NB4 (cell line): ENCODE measurements at regions not wholly inside any gene's neighbourhood (a gene's known extent, or its start where the extent isn't known, plus 50 kb on each side); places are given as distances from the start of the nearest gene placed in this dataset.
A peak's percentile ranks its signal among the peaks of the same experiment; 100 is the strongest.

Experiments
- CTCF ChIP-seq: IDR thresholded peaks from one replicate; pipeline ENCODE4 v1.5.1; 2012; ENCODE audit warnings: low read depth, low read length
- MAX ChIP-seq: IDR thresholded peaks from 2 replicates; pipeline ENCODE4 v1.6.1; 2011; ENCODE audit warnings: low read depth, low read length
- POLR2A ChIP-seq: IDR thresholded peaks from 2 replicates; pipeline ENCODE4 v1.6.1; 2011; ENCODE audit warnings: mild to moderate bottlenecking; ENCODE audit not compliant: insufficient read length; ENCODE audit errors: extremely low read depth

- peak; percentile 93 for TF ChIP-seq CTCF
- TF ChIP-seq POLR2A, result no peak
- peak; percentile 46 for TF ChIP-seq MAX
Observed at GRCh38 chr4:26061248-26061986, 147.4 kb downstream of the SMIM20 start.
